ENCODE measurements at regions not wholly inside any gene's neighbourhood (a gene's known extent, or its start where the extent isn't known, plus 50 kb on each side); places are given as distances from the start of the nearest gene placed in this dataset.

GRCh38 chr2:196361606-196362326 lies 190.4 kb upstream of the STK17B start:
- DNase-seq (ENCODE audit: low spot score), result no peak

GRCh38 chr2:196362973-196363549 lies 191.7 kb upstream of the STK17B start:
- no peak for DNase-seq (ENCODE audit: low spot score)

GRCh38 chr2:196365145-196365544 lies 193.8 kb upstream of the STK17B start:
- no peak for DNase-seq (ENCODE audit: low spot score)

- DNase-seq (ENCODE audit: low spot score), result no peak
These were observed 194.5 kb upstream of the STK17B start for GRCh38 chr2:196365923-196366322.

GRCh38 chr2:196367633-196368032 lies 196.3 kb upstream of the STK17B start:
- no peak for DNase-seq (ENCODE audit: low spot score)

GRCh38 chr2:196368546-196369225 lies 197.3 kb upstream of the STK17B start:
- DNase-seq (ENCODE audit: low spot score), result no peak

GRCh38 chr2:196369967-196370366 lies 198.6 kb upstream of the STK17B start:
- no peak for DNase-seq (ENCODE audit: low spot score)

- DNase-seq (ENCODE audit: low spot score), result no peak
These were observed 199.0 kb upstream of the STK17B start for GRCh38 chr2:196370381-196370780.

GRCh38 chr2:196372276-196372809 lies 201.0 kb upstream of the STK17B start:
- no peak for DNase-seq (ENCODE audit: low spot score)

- DNase-seq (ENCODE audit: low spot score), result no peak
These were observed 201.7 kb upstream of the STK17B start for GRCh38 chr2:196372811-196373664.

GRCh38 chr2:196376984-196377877 lies 205.9 kb upstream of the STK17B start:
- DNase-seq (ENCODE audit: low spot score), result no peak

GRCh38 chr2:196379600-196379999 lies 208.2 kb upstream of the STK17B start:
- DNase-seq (ENCODE audit: low spot score), result no peak

- DNase-seq (ENCODE audit: low spot score), result no peak
These were observed 208.7 kb upstream of the STK17B start for GRCh38 chr2:196380098-196380497.

GRCh38 chr2:196380575-196380974 lies 209.2 kb upstream of the STK17B start:
- DNase-seq (ENCODE audit: low spot score), result no peak

GRCh38 chr2:196381464-196381863 lies 210.1 kb upstream of the STK17B start:
- no peak for DNase-seq (ENCODE audit: low spot score)

- no peak for DNase-seq (ENCODE audit: low spot score)
These were observed 212.4 kb upstream of the STK17B start for GRCh38 chr2:196383799-196384198.

GRCh38 chr2:196384729-196385128 lies 213.4 kb upstream of the STK17B start:
- no peak for DNase-seq (ENCODE audit: low spot score)

- no peak for DNase-seq (ENCODE audit: low spot score)
These were observed 218.3 kb upstream of the STK17B start for GRCh38 chr2:196389670-196390069.

GRCh38 chr2:196390243-196391148 lies 219.1 kb upstream of the STK17B start:
- DNase-seq (ENCODE audit: low spot score), result no peak

GRCh38 chr2:196391149-196391479 lies 219.7 kb upstream of the STK17B start:
- DNase-seq (ENCODE audit: low spot score), result no peak
